Tibial nerve (tissue), 4 donors: ENCODE measurements at regions not wholly inside any gene's neighbourhood (a gene's known extent, or its start where the extent isn't known, plus 50 kb on each side); places are given as distances from the start of the nearest gene placed in this dataset.

Experiments used
- DNase-seq, 2 donors: peaks; one replicate each; pipeline ENCODE4 v3.0.0-alpha.2; 2019; ENCODE audit warnings: low spot score in 2 of 2
- H3K27ac ChIP-seq, 4 donors: fragments of 200-600 bp; sonication (generic) in 3 of 4; one replicate each; pipeline ENCODE4 v1.5.1; 2017 to 2019; ENCODE audit warnings: mild to moderate bottlenecking in 1 of 4
- H3K27me3 ChIP-seq, 2 donors: fragments of 200-600 bp; sonication (generic) in 1 of 2; one replicate each; pipeline versions ENCODE4 v1.5.1 to v1.6.0; 2017 to 2019
- H3K36me3 ChIP-seq, 3 donors: fragments of 200-600 bp; sonication (generic); one replicate each; pipeline ENCODE4 v1.5.1; 2018 to 2019
- H3K4me1 ChIP-seq, 4 donors: fragments of 200-600 bp; sonication (generic) in 3 of 4; one replicate each; pipeline ENCODE4 v1.5.1; 2017 to 2019
- H3K4me3 ChIP-seq, 4 donors: fragments of 200-600 bp; sonication (generic) in 3 of 4; one replicate each; pipeline ENCODE4 v1.5.1; 2017 to 2019; ENCODE audit warnings: mild to moderate bottlenecking in 1 of 4, moderate library complexity in 1 of 4
- H3K9me3 ChIP-seq, 4 donors: fragments of 200-600 bp; sonication (generic) in 3 of 4; one replicate each; pipeline ENCODE4 v1.5.1; 2017 to 2019
- EP300 ChIP-seq, 2 donors: sonication (generic); formaldehyde crosslinking; IDR thresholded peaks; one replicate each; pipeline ENCODE4 v1.6.1; 2017; ENCODE audit warnings: antibody characterized with exemption in 2 of 2, mild to moderate bottlenecking in 1 of 2
- POLR2A ChIP-seq, 2 donors: fragments of 450-650 bp; IDR thresholded peaks; one replicate each; pipeline ENCODE4 v1.6.1; 2017; ENCODE audit warnings: antibody characterized with exemption in 2 of 2, mild to moderate bottlenecking in 2 of 2, moderate library complexity in 2 of 2
- WGBS, 2 donors: methylation state at CpG; one replicate each; pipeline ENCODE4 v1.1.5; 2018; 5-methylcytosine and 5-hydroxymethylcytosine counted together
- TF ChIP-seq, protein P1 (sequence below), 5 experiments: fragments of 200-600 bp in 3 of 5; fragments of 450-650 bp in 2 of 5; sonication (generic) in 3 of 5; IDR thresholded peaks; one replicate each; pipeline ENCODE4 v1.5.1; 2016 to 2019; ENCODE audit warnings: antibody characterized with exemption in 5 of 5, mild to moderate bottlenecking in 3 of 5, moderate library complexity in 2 of 5

- Histone ChIP-seq H3K4me1 (no peaks in the 10 kb centered on the region), H3K9me3 (peaks cover 0 to 43% (median 0%) of the 10 kb centered on the region in 4 donors), H3K27me3 (no peaks in the 10 kb centered on the region), H3K4me3 (no peak overlapping the region), H3K36me3 (no peaks in the 10 kb centered on the region), H3K27ac (no peak overlapping the region)
- TF ChIP-seq, protein P1, sequence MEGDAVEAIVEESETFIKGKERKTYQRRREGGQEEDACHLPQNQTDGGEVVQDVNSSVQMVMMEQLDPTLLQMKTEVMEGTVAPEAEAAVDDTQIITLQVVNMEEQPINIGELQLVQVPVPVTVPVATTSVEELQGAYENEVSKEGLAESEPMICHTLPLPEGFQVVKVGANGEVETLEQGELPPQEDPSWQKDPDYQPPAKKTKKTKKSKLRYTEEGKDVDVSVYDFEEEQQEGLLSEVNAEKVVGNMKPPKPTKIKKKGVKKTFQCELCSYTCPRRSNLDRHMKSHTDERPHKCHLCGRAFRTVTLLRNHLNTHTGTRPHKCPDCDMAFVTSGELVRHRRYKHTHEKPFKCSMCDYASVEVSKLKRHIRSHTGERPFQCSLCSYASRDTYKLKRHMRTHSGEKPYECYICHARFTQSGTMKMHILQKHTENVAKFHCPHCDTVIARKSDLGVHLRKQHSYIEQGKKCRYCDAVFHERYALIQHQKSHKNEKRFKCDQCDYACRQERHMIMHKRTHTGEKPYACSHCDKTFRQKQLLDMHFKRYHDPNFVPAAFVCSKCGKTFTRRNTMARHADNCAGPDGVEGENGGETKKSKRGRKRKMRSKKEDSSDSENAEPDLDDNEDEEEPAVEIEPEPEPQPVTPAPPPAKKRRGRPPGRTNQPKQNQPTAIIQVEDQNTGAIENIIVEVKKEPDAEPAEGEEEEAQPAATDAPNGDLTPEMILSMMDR (IDR thresholded peaks at IDR 0.05), result no peak
- TF ChIP-seq POLR2A (IDR thresholded peaks at IDR 0.05) (no peak), EP300 (IDR thresholded peaks at IDR 0.05) (no peak)
- 74 to 79% methylated on average over 11 of the region's 11 CpGs for WGBS, 2 donors
- no peak for DNase-seq
Measured at GRCh38 chr6:39999006-39999867, 65.0 kb upstream of the MOCS1 start.

DNA sequence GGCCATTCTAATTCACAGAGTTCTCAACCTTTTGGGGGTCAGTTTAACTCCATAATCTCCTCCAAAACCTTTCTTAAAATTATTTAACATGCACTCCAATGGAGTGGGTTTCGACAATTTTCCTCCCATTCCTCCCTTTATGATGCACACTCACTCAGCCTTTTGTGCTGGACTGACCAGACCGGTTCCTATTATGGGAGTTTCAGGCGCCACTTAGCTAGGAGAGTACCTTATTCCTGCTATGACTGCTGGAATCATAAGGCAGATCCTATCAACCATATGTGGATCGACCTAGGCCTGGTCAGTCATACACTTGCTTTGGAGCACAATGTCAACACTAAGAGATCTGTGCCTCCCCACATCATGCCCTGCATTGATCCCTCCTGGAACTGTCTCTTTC lies 63.9 kb upstream of the MOCS1 start:
- Histone ChIP-seq H3K4me1 (no peaks in the 10 kb centered on the region), H3K4me3 (no peak overlapping the region), H3K9me3 (peaks cover 0 to 54% (median 6%) of the 10 kb centered on the region in 4 donors), H3K27me3 (no peaks in the 10 kb centered on the region), H3K27ac (no peak overlapping the region), H3K36me3 (no peaks in the 10 kb centered on the region)
- WGBS, 2 donors, result 94 to 95% methylated on average over 4 of the region's 4 CpGs
- no peak for TF ChIP-seq POLR2A (IDR thresholded peaks at IDR 0.05)
- TF ChIP-seq EP300 (IDR thresholded peaks at IDR 0.05), result no peak
- TF ChIP-seq, protein P1 (IDR thresholded peaks at IDR 0.05), result no peak
- DNase-seq, result no peak

DNA sequence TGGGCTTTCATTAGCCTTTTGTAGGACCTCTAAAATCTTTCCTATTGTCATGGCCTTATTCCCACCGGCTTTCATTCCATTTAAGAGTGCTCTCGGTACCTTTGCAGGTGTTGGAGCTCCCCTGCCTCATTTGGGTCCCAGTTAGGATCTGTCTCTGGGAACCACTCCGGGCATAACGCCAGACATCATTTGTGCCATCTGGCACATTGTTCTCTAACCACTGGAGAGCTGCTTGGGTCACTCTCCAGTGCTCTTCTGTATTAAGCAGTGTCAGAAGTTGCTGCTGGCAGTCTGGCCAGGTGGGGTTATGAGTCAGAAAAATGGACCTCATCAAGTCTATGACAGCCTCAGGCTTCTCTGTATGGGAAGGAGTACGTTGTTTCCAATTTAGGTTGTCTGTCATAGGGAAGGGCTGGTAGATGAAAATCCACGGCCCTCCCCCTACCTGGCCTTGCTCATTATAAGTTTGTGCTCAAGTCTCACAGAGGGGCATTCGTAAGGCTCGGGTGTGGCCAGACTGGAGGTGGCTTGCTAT lies 62.9 kb upstream of the MOCS1 start:
- H3K9me3 ChIP-seq, result peaks cover 0 to 64% (median 8%) of the 10 kb centered on the region in 4 donors

DNA sequence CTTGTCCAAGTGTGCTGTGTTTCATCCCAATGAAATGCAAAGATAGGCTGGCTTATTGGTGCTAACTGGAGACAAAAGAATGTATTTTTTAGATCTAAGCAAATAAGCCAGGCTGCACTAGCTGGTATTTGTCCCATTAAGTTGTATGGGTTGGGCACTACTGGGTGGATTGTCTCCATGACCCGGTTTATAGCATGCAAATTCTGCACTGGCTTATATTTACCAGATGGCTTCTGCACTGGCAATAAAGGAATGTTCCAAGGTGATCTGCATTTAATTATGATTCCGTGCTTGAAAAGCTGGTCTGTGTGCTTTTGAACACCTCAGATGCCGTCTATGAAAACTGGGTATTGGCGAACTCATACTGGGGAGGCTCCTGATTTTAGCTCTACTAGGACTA lies 61.4 kb upstream of the MOCS1 start:
- DNase-seq, result no peak
- Histone ChIP-seq H3K27me3 (no peaks in the 10 kb centered on the region), H3K4me3 (no peak overlapping the region), H3K9me3 (peaks cover 0 to 67% (median 8%) of the 10 kb centered on the region in 4 donors), H3K4me1 (no peaks in the 10 kb centered on the region), H3K27ac (no peak overlapping the region), H3K36me3 (no peaks in the 10 kb centered on the region)
- TF ChIP-seq, protein P1 (IDR thresholded peaks at IDR 0.05), result no peak
- TF ChIP-seq EP300 (IDR thresholded peaks at IDR 0.05) (no peak), POLR2A (IDR thresholded peaks at IDR 0.05) (no peak)
- 74% methylated on average over 4 of the region's 4 CpGs for WGBS, 2 donors

More for the DNA sequence above, 62.9 kb upstream of the MOCS1 start:
- DNase-seq, result no peak
- Histone ChIP-seq H3K36me3 (no peaks in the 10 kb centered on the region), H3K27me3 (no peaks in the 10 kb centered on the region), H3K27ac (no peak overlapping the region), H3K4me3 (no peak overlapping the region), H3K4me1 (no peaks in the 10 kb centered on the region)
- TF ChIP-seq, protein P1 (IDR thresholded peaks at IDR 0.05), result no peak
- TF ChIP-seq POLR2A (IDR thresholded peaks at IDR 0.05) (no peak), EP300 (IDR thresholded peaks at IDR 0.05) (no peak)
- WGBS, 2 donors, result 83 to 88% methylated on average over 8 of the region's 8 CpGs
